ENCODE measurements at regions not wholly inside any gene's neighbourhood (a gene's known extent, or its start where the extent isn't known, plus 50 kb on each side); places are given as distances from the start of the nearest gene placed in this dataset.

DNA sequence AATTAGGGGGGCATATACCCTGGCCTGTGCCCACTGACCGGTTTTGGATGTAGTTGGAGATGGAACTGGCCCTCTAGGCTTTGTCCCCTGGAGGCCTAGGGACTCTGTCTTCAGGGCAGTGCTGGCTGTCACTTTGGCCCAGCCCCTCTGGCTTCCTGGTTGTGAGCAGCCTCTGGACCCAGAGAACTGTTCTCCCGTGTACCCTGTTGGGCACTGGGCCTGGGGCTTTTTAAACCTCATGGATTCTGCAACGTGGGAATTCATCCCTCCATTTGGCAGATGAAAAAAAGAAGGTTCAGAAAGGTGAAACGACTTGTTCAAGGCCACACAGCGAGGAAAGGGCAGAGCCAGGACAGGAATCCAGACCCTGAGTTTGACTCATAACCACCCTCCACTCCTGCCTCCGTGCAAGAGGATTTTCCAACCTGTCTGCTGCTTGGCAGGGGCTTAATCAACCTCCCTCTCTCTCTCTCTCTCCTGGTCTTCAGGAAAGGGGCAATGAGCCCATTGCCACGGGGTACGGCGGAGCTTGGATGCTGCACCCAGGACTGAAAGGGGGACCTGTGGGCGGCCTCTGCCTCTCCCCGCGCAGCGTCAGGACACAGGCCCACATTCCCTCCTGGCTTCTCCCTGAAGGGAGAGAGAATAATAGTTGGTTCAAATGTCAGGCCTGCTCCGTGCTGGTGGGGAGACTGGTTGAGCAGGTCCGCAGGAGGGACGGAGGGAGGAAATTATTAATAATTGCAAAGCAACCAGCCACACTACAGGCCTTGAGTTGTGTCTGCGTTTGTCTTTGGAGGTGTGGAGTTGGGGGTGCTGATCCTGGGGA lies 56.0 kb downstream of the CEBPB start:
- TF ChIP-seq, protein P1, sequence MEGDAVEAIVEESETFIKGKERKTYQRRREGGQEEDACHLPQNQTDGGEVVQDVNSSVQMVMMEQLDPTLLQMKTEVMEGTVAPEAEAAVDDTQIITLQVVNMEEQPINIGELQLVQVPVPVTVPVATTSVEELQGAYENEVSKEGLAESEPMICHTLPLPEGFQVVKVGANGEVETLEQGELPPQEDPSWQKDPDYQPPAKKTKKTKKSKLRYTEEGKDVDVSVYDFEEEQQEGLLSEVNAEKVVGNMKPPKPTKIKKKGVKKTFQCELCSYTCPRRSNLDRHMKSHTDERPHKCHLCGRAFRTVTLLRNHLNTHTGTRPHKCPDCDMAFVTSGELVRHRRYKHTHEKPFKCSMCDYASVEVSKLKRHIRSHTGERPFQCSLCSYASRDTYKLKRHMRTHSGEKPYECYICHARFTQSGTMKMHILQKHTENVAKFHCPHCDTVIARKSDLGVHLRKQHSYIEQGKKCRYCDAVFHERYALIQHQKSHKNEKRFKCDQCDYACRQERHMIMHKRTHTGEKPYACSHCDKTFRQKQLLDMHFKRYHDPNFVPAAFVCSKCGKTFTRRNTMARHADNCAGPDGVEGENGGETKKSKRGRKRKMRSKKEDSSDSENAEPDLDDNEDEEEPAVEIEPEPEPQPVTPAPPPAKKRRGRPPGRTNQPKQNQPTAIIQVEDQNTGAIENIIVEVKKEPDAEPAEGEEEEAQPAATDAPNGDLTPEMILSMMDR (IDR thresholded peaks at IDR 0.05): no peak
- Histone ChIP-seq H3K27ac (no peak overlapping the region), H3K36me3 (no peaks in the 10 kb centered on the region), H3K27me3 (no peaks in the 10 kb centered on the region), H3K4me1 (ENCODE audit: control insufficient read depth in 1 of 2, insufficient read depth in 1 of 2, low read depth in 1 of 2, low read length in 1 of 2) (no peaks in the 10 kb centered on the region), H3K9me3 (no peaks in the 10 kb centered on the region), H3K4me3 (ENCODE audit: low read depth in 1 of 2, low read length in 1 of 2) (no peak overlapping the region)

GRCh38 chr20:50247196-50248094 lies 56.8 kb downstream of the CEBPB start:
- Histone ChIP-seq H3K4me1 (ENCODE audit: control insufficient read depth in 1 of 2, insufficient read depth in 1 of 2, low read depth in 1 of 2, low read length in 1 of 2) (no peaks in the 10 kb centered on the region), H3K27me3 (no peaks in the 10 kb centered on the region), H3K27ac (no peak overlapping the region), H3K9me3 (no peaks in the 10 kb centered on the region), H3K36me3 (no peaks in the 10 kb centered on the region), H3K4me3 (ENCODE audit: low read depth in 1 of 2, low read length in 1 of 2) (no peak overlapping the region)
- TF ChIP-seq, protein P1 (IDR thresholded peaks at IDR 0.05): no peak

DNA sequence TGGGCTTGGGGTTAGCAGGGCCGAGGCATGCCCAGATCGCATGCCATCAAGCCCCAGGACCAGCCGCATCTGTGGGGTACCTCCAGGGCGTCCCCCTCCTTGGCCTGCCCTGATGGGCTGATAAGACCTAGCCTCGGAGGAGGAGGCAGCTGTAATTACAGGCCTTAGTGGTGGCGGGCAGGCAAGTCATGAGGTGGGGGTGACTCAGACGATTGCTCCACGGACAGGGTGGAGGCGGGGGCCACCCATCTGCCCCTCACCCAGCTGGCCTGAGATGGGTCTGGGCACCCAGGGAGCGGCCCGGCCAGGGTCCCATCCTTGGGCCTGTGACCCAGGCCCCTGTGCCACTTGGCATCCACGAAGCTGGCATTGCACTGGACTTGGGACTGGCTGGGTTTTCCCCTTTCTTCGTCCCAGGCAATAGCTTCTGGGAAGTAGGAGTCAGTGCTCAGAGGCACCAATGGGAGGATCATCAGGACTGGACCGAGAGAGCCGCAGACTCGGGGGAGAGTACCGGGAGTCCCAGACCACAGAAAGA lies 57.5 kb downstream of the CEBPB start:
- Histone ChIP-seq H3K4me3 (ENCODE audit: low read depth in 1 of 2, low read length in 1 of 2) (no peak overlapping the region), H3K27me3 (no peaks in the 10 kb centered on the region), H3K36me3 (no peaks in the 10 kb centered on the region), H3K4me1 (ENCODE audit: control insufficient read depth in 1 of 2, insufficient read depth in 1 of 2, low read depth in 1 of 2, low read length in 1 of 2) (no peaks in the 10 kb centered on the region), H3K27ac (no peak overlapping the region), H3K9me3 (no peaks in the 10 kb centered on the region)
- TF ChIP-seq, protein P1 (IDR thresholded peaks at IDR 0.05): no peak

- H3K4me1 ChIP-seq (ENCODE audit: control insufficient read depth in 1 of 2, insufficient read depth in 1 of 2, low read depth in 1 of 2, low read length in 1 of 2): no peaks in the 10 kb centered on the region
- H3K9me3 ChIP-seq: no peaks in the 10 kb centered on the region
- H3K4me3 ChIP-seq (ENCODE audit: low read depth in 1 of 2, low read length in 1 of 2): no peak overlapping the region
- TF ChIP-seq, protein P1 (IDR thresholded peaks at IDR 0.05): no peak
- H3K36me3 ChIP-seq: no peaks in the 10 kb centered on the region
- peak overlapping the region; percentile 5 for H3K27ac ChIP-seq
- H3K27me3 ChIP-seq: no peaks in the 10 kb centered on the region
Observed at GRCh38 chr20:50249447-50250388, 59.1 kb downstream of the CEBPB start.
